Kidney epithelial cell (primary cell): ENCODE measurements at regions not wholly inside any gene's neighbourhood (a gene's known extent, or its start where the extent isn't known, plus 50 kb on each side); places are given as distances from the start of the nearest gene placed in this dataset.

ENCODE experiments used
- DNase-seq: peaks from one replicate; pipeline ENCODE4 v3.0.0-alpha.2; 2010; ENCODE audit warnings: low read depth
- H3K27me3 ChIP-seq: 2 replicates; pipeline ENCODE4 v1.6.0; 2011; ENCODE audit warnings: low read length; ENCODE audit not compliant: control insufficient read depth, insufficient read depth
- H3K36me3 ChIP-seq: 2 replicates; pipeline ENCODE4 v1.5.1; 2011; ENCODE audit warnings: low read length; ENCODE audit not compliant: control insufficient read depth, insufficient read depth
- H3K4me3 ChIP-seq: 2 replicates; pipeline ENCODE4 v1.5.1; 2011; ENCODE audit warnings: low read depth, mild to moderate bottlenecking, control low read depth, low read length
- TF ChIP-seq, protein P1 (sequence below): IDR thresholded peaks from 2 replicates; pipeline ENCODE4 v1.5.1; 2011; ENCODE audit warnings: mild to moderate bottlenecking, moderate library complexity, low read length, control low read depth, inconsistent platforms; ENCODE audit not compliant: insufficient read depth, poor library complexity, severe bottlenecking

DNA sequence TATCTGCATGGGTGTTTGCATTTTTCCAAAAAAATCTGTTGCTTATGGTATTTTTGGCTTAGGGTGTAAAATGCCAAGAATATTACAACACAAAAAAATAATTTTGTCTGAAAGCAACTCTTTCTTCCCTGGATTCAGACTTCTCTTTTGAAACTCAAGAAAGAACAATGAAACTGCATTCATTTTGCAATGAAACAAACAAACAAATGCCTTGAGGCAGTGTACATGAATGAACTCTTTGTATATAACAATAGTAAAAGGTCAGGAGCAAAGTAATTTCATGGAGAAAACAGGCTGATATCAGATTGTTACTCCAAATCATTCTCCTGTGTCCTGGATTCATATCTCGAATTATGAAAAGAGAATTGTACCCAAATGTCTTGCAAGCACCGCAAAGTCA is 301.6 kb upstream of the CDH20 start:
- DNase-seq, result no peak
- H3K36me3 ChIP-seq, result no peaks in the 10 kb centered on the region
- TF ChIP-seq, protein P1, sequence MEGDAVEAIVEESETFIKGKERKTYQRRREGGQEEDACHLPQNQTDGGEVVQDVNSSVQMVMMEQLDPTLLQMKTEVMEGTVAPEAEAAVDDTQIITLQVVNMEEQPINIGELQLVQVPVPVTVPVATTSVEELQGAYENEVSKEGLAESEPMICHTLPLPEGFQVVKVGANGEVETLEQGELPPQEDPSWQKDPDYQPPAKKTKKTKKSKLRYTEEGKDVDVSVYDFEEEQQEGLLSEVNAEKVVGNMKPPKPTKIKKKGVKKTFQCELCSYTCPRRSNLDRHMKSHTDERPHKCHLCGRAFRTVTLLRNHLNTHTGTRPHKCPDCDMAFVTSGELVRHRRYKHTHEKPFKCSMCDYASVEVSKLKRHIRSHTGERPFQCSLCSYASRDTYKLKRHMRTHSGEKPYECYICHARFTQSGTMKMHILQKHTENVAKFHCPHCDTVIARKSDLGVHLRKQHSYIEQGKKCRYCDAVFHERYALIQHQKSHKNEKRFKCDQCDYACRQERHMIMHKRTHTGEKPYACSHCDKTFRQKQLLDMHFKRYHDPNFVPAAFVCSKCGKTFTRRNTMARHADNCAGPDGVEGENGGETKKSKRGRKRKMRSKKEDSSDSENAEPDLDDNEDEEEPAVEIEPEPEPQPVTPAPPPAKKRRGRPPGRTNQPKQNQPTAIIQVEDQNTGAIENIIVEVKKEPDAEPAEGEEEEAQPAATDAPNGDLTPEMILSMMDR, result no peak
- H3K27me3 ChIP-seq, result no peaks in the 10 kb centered on the region
- H3K4me3 ChIP-seq, result no peak overlapping the region

DNA sequence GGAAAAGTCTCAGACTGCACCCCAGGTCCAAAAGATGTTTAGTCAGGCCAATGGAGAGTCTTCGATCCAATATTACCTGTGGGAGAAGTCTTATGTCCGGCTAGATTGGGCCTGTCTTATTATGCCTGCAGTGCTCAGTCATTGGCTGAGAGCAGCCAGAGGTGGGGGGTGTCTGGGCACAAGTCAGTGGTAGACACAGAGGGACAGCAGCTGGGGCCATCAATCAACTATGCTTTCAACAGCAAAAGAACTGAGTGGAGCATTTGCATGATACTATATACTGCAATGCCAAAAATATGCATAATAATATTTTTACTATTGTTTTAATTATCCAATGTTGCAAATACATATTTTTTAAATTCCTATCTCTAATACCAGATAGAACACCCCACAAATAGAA is 298.6 kb upstream of the CDH20 start:
- DNase-seq, result no peak
- H3K36me3 ChIP-seq, result no peaks in the 10 kb centered on the region
- H3K27me3 ChIP-seq, result no peaks in the 10 kb centered on the region
- TF ChIP-seq, protein P1, result no peak
- no peak overlapping the region for H3K4me3 ChIP-seq

DNA sequence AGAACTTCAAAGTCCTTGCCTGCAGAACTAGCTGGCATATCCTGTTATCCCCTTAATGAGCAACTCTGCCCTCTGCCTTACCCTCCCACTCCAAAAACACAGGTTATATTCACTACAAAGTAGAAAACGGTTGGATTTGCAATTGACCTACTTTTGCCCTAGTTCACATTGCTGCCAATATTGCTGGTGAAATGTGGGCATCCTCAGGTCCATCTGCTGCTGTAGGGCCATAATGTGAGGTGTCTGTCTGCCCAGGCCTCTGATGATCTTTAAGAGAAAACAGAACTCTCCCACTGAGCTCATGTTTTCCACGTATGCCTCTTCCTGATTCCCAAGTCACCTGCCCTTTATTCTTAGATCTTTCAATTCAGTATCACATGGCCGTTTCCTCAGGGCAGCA is 294.0 kb upstream of the CDH20 start:
- TF ChIP-seq, protein P1, result no peak
- Histone ChIP-seq H3K27me3 (no peaks in the 10 kb centered on the region), H3K4me3 (no peak overlapping the region), H3K36me3 (no peaks in the 10 kb centered on the region)
- no peak for DNase-seq

DNA sequence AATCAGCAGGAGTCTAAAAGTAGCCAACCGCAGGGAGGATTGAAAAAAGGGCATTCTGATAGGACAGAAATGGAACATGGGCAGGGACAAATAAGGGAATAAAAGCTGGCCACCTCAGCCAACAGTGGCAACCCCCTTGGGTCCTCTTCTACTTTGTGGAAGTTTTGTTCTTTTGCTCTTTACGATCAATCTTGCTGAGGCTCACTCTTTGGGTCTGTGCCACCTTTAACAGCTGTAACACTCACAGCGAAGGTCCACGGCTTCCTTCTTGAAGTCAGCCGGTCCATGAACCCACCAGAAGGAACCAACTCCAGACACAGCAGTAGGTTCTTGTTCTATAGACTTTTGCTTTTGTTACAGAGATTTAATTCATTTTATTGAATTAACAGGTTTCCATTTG is 285.4 kb upstream of the CDH20 start:
- DNase-seq, result no peak
- H3K36me3 ChIP-seq, result no peaks in the 10 kb centered on the region
- no peak overlapping the region for H3K4me3 ChIP-seq
- TF ChIP-seq, protein P1, result no peak
- H3K27me3 ChIP-seq, result no peaks in the 10 kb centered on the region

DNA sequence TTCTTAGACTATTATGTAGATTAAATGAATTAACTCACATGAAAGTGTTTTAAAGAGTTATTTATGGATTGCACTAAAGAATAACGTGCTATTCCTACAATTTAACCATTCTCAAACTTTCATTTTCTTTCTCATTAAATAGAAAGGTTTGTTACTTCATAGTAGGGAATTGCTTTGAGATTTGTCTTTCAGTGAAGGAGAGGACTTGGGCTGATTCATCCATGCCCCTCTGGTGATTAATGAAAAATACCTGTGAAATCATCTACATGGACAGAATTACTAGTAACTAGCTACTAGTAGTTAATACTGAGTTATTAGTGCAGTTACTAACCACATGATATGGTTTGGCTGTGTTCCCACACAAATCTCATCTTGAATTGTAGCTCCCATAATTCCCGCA is 275.8 kb upstream of the CDH20 start:
- H3K4me3 ChIP-seq, result no peak overlapping the region
- TF ChIP-seq, protein P1, result no peak
- no peaks in the 10 kb centered on the region for H3K27me3 ChIP-seq
- no peaks in the 10 kb centered on the region for H3K36me3 ChIP-seq
- DNase-seq, result no peak

DNA sequence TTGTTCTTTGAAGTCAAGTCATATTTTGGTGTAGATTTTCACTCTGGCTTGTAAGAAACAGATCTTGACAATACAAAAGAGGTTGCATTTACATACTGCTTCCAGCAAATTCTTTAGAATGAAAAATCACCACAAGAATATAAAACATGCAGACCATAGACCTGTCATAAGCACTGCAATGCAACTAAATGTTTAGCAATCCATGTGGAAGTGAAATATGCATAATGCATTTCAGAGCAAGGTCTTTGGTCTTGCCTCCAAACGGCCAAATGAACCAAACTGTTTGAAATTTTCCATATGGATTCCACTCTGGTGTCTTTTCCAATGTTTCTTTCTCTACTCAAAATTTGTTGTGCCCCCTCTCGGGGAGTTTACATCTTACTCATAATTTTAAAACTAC is 271.0 kb upstream of the CDH20 start:
- TF ChIP-seq, protein P1, result no peak
- H3K4me3 ChIP-seq, result no peak overlapping the region
- H3K27me3 ChIP-seq, result no peaks in the 10 kb centered on the region
- no peaks in the 10 kb centered on the region for H3K36me3 ChIP-seq
- DNase-seq, result no peak
